HG03095 (cell line): ENCODE measurements at regions not wholly inside any gene's neighbourhood (a gene's known extent, or its start where the extent isn't known, plus 50 kb on each side); places are given as distances from the start of the nearest gene placed in this dataset.
"Not testable (repeated sequence)": the region's sequence is repeated elsewhere in the genome, so short reads cannot be mapped to it uniquely, and the experiment has no call there.

Experiments used
- ATAC-seq: cut with Tn5 transposase; IDR thresholded peaks from one replicate; pipeline ENCODE4 v1.9.1; 2021; ENCODE audit warnings: moderate library complexity; ENCODE audit not compliant: unreplicated experiment

- not testable (repeated sequence) for ATAC-seq
These were observed 138.4 kb downstream of the KCNJ12 start for GRCh38 chr17:21514567-21514966.

GRCh38 chr17:21517538-21518293, 141.6 kb downstream of the KCNJ12 start:
- ATAC-seq = no peak

DNA sequence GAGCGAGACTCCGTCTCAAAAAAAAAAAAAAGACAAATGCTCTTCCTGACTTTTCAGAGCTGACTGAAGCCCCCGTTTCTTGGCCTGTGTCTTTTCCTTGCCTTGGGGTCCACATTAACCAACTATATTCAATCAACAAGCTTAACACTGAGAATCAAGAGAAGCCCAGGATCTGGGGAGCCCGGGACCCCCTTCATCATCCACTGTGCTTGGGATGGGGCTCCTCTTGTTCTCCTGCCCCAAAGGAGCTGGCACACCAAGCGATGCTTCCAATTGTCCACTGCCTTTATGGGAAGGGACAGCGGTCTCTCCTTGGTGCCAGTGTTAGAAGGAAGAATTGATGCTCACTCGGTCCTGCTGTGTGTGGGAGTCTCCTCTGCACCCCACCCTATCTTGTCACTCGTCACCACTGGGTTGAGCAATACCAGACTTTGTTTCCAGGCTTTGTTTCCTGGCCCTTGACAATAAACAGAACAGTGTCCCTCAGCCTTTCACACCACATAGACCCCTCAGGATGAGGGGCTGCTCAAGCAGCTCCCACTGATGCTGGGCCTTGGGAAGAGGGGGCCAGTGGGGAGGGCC, 146.7 kb downstream of the KCNJ12 start:
- ATAC-seq = no peak

DNA sequence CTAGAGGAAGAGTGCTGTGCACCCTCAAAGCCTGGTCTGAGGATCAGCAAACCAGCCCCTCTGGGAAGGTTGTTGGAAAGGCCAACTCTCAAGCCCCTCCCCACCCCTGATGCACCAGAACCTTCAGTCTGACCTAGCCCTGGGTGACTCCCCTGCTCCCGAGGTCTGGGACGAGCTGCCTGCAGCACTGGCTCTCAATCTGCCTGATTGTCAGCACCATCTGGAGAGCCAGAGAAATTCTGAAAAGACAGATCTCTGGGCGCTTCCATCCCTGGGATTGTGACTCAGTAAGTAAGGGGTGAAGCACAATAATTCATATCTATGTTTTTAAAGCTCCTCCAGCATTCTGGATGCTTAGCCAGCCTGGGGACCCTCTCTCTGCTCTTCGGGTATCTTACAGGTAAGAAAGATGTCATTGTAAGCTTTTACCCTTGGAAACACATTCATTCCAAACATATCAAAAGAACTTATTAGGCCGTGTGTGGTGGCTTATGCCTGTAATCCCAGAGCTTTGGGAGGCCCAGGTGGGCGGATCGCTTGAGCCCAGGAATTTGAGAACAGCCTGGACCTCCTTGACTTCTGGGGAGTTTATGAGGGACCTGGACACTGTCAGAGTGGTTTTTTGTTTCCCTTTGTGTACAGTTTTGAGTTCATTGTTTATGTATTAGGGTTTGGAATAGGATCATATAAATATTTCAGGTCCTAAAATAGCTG, 147.5 kb downstream of the KCNJ12 start:
- no peak for ATAC-seq

GRCh38 chr17:21524211-21524591, 148.0 kb downstream of the KCNJ12 start:
- no peak for ATAC-seq

- no peak for ATAC-seq
These were observed 149.4 kb downstream of the KCNJ12 start for GRCh38 chr17:21525464-21526130.

GRCh38 chr17:21528031-21528695, 152.0 kb downstream of the KCNJ12 start:
- no peak for ATAC-seq

- ATAC-seq = no peak
These were observed 154.2 kb downstream of the KCNJ12 start for GRCh38 chr17:21530311-21530710.

- no peak for ATAC-seq
These were observed 154.7 kb downstream of the KCNJ12 start for GRCh38 chr17:21530841-21531240.

DNA sequence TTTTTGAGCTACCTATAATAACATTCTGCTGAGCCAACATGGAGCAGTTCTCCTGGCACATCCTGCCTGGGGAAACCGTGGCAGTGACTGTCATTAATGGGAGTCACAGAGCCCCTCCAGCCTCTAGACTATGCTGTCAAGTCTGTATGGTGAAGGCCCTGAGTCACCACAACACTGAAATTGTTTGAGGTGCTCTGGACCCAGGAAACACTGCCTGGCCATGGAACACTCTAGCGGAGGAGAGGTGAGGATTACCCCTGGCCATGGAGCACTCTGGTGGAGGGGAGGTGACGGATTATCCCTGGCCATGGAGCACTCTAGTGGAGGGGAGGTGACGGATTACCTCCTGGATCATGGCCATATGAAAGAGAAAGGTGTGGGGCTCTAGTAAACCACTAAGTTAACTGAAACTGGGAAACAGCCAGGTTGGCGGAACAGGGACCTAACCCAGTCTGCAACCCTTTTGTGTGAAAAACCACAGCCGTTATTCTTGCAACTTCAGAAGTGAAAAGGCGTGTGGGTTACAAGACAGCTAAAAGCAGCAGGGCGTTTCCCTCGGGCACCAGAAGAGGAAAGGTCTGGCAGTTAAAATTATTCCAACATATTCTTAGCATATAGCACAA, 156.7 kb downstream of the KCNJ12 start:
- ATAC-seq = no peak

DNA sequence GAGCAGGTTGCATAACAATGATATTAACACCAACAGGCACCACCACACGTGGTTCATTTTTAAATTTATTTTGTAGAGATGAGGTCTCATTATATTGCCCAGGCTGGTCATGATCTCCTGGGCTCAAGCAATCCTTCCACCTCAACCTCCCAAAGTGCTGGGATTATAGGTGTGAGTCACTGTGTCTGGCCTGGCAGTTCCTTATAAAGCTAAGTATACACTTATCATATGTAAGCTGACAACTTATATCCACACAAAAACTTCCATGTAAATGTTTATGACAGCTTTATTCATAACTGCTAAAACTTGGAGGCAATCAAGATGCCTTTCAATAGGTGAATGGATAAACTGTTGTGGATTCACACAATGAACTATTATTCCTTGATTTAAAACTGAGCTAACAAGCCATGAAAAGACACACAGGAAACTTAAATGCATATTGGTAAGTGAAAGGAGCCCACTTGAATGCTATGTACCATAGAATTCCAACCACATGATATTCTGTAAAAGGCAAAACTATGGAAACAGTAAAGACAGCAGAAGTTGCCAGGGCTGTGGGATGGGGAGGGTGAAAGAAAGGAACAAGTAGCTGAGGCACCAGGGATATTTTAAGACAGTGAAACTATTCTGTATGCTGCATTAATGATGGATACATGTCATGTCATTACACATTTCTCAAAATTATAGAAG, 156.5 kb upstream of the KCNJ18 start:
- no peak for ATAC-seq

GRCh38 chr17:21537302-21537701, 155.0 kb upstream of the KCNJ18 start:
- ATAC-seq = no peak

- ATAC-seq = no peak
These were observed 153.7 kb upstream of the KCNJ18 start for GRCh38 chr17:21538615-21539014.

GRCh38 chr17:21539146-21539545, 153.2 kb upstream of the KCNJ18 start:
- no peak for ATAC-seq

DNA sequence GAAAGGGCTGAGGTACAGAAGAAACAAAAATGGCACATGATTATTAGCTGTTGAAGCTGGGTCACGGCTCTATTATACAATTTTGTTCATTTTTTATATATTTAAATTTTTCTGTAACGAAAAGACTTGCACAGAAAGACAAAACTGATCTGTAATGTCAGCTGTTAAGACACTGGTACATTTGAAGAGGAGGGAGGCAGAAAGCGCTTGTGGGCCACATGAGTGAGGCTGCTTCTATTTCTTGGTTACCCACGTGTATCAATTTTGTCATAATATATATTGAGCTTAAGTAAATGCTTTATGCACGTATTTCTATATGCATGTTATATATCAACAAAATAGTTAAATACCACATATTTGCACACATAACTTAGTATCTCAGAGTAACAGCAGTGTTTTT, 151.8 kb upstream of the KCNJ18 start:
- ATAC-seq = no peak

GRCh38 chr17:21542070-21542469, 150.3 kb upstream of the KCNJ18 start:
- no peak for ATAC-seq

- no peak for ATAC-seq
These were observed 149.3 kb upstream of the KCNJ18 start for GRCh38 chr17:21542991-21543390.

DNA sequence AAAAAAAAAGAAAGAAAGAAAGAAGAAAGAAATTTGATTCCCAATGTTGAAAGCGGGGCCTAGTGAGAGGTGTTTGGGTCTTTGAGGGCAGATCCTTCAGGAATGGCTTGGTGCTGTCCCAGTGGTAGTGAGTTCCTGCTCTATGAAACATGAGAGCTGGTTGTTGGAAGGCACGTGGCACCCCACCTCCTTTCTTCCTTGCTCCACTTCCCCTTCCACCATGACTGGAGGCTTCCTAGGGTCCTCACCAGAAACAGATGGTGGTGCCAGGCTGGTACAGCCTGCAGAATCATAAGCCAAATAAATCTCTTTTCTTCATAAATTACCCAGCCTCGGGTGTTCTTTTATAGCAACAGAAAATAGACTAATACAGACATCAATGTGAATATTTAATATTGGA, 147.3 kb upstream of the KCNJ18 start:
- ATAC-seq = no peak

DNA sequence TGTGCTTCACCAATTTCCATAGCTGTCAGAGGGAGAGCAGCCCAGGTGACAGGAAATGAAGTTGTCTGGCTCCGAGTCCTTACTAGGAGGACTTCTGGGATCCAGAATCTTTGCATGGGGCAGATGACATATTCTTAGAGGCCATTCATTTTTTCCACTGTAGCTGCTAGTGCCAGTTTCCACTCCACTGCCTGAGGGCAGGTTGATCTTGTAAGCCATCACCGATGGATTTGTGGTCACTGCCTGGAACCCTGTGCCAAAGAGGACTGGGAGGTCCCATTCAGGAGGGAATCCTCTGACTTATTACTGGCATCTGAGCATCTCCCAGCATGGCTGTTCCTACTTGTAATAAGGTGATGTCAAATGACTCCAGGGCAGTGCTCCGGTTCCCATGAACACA, 144.1 kb upstream of the KCNJ18 start:
- no peak for ATAC-seq

DNA sequence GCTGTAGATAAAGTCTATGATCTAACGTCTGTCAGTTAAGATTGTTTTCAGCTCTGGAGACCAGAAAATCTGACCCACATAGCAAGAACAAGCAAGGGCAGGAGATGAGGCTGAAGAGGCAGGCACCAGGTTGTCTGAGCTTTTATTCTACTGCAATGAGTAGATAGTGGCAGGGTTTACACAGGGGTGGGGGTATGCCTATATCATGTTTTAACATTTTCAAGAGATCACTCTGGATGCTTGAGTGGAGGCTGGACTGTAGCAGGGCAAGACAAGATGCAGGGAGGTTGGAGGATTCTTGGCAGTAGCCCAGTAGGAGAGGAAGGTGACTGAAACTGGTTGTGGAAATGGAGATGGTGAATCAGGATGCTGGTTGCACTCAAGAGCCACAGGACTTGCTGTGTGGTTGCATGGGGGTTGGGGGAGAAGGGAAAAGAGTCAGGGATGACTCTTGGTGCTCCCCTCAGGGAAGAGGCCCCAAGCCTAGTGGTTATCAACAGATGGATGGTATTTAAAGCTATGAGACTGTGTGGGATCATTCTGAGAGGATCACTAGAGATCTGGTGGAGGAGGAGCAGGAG, 143.1 kb upstream of the KCNJ18 start:
- ATAC-seq = no peak
